ENCODE measurements at regions not wholly inside any gene's neighbourhood (a gene's known extent, or its start where the extent isn't known, plus 50 kb on each side); places are given as distances from the start of the nearest gene placed in this dataset.

DNA sequence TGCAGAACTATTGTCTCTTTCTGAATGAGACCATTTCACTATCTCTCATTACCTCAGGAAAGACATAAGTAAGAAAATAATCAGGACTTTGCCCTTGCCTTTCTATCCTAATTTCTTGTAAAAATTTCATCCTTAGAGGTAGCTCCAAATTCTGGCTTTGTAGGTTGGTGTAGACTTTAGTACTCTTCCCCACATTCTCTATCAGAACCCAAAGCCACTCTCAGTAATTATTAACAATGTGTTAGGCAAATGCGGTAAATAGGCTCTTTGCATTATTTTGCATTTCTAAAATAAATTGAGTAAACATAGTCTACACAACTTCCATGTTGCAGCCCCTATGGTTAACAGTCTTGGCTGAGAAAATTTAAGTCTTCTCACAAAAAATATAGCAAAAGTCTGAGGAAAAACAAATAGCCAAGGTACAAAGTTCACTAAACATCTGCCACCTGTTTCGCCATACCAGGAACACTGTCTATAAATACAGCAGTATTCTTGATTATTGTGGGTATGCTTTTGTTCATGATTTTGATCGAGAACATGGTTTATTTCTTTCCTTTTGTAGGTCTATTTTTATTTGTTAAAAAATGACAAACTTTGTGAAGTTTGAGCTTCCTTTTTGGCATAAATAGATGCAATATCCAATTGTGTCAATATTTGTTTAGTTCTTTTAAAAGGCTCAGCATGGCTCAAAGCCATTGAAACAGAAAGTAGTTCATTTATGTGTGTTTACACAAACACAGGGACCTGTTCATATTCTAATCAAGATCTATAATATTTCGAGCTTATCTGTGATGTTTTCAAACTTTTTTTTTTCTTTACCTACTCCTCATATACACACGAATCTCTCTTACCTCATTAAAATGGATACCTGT is 1061.5 kb downstream of the CNTNAP5 start:
- no peaks in the 10 kb centered on the region for H3K4me1 Mint-ChIP-seq
- no peaks in the 10 kb centered on the region for H3K27me3 Mint-ChIP-seq
- CTCF ChIA-PET, result no interaction called here
- no peak for DNase-seq
- POLR2A ChIA-PET, result no interaction called here
- no peak overlapping the region for H3K4me3 Mint-ChIP-seq
- H3K27ac Mint-ChIP-seq, result no peak overlapping the region
- peaks cover 13% of the 10 kb centered on the region for H3K9me3 Mint-ChIP-seq
- no peaks in the 10 kb centered on the region for H3K36me3 Mint-ChIP-seq (ENCODE audit: low read depth)

DNA sequence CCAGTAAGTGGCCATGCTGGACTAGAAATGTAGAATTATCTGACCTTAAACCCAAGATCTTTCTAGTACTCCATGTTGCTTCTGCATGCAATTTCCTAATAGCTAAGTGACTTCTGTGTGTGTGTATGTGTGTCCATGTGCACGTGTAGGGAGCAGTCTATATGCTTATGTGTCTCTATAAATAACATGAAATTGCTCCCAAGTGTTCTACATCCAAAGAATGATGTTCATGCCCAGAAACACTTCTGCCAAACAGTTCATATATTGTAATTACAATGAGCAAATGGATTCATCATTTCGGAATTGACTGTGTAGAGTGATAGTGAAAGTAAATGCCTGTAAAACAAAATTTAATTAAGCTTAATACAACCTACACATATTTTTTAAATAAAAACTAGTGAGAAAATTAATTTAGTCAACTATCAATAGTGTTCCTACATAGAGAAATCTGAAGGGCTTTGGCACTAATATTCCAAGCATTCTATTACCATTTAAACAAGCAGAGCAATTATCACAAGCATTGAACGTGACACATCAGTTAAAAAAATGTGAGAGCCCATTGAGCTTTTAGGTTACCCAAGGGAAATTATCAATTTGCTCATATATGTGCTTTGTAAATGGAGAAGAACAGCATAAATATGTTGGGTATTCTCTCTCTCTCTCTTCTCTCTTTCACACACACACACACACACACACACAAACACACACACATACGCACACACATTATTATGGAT is 1067.4 kb downstream of the CNTNAP5 start:
- ChIA-PET POLR2A (no interaction called here), CTCF (interaction anchor here (0.7 kb wide), 1 partner anchor 34 kb away, joined by 3 read pairs; no protein-coding TSS in a partner anchor)
- Mint-ChIP-seq H3K4me3 (no peak overlapping the region), H3K27me3 (no peaks in the 10 kb centered on the region), H3K27ac (no peak overlapping the region), H3K4me1 (no peaks in the 10 kb centered on the region), H3K36me3 (ENCODE audit: low read depth) (no peaks in the 10 kb centered on the region), H3K9me3 (peaks cover 7% of the 10 kb centered on the region)
- DNase-seq, result no peak

DNA sequence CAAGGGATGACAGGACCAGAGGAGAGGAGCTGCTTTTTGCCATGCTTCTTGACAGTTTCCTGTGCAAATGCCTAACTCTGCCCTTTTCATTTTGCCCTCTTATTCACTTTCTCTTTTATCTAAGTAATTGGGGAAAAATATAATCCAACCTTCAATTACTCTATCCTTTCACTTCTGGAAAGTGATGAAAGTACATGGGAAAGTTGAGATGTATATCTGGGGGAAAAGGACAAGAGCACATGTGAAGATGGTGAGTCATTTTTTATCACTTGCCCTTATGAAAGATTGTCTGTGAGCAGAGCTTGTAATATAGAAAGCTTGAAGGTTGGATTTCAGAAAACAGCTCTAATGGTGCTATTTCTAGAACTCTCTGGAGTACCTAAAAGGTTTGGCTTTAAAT is 1070.7 kb downstream of the CNTNAP5 start:
- DNase-seq, result no peak
- Mint-ChIP-seq H3K36me3 (ENCODE audit: low read depth) (no peaks in the 10 kb centered on the region), H3K27ac (no peak overlapping the region), H3K27me3 (no peaks in the 10 kb centered on the region), H3K9me3 (peaks cover 2% of the 10 kb centered on the region), H3K4me3 (no peak overlapping the region), H3K4me1 (no peaks in the 10 kb centered on the region)
- ChIA-PET POLR2A (no interaction called here), CTCF (no interaction called here)

DNA sequence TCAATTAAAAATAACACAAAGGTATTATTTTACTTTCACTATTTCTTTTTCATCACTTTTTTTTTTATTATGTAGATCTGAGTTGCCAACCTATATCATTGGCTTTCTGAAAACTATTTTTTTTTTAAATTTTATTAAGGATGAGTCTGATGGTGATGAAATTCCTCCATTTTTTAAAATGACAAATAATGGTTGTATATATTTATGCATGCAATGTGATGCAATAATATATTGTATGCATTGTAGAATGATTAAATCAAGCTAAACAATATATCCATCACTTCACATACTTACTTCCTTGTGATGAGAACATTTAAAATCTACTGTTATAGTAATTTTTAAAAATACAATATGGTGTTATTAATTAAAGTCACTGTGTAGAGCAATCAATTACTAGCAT is 1081.6 kb downstream of the CNTNAP5 start:
- peaks cover 6% of the 10 kb centered on the region for H3K9me3 Mint-ChIP-seq
- no peak for DNase-seq
- no peak overlapping the region for H3K27ac Mint-ChIP-seq
- H3K36me3 Mint-ChIP-seq (ENCODE audit: low read depth), result no peaks in the 10 kb centered on the region
- ChIA-PET POLR2A (no interaction called here), CTCF (no interaction called here)
- H3K4me3 Mint-ChIP-seq, result no peak overlapping the region
- H3K4me1 Mint-ChIP-seq, result no peaks in the 10 kb centered on the region
- H3K27me3 Mint-ChIP-seq, result no peaks in the 10 kb centered on the region

DNA sequence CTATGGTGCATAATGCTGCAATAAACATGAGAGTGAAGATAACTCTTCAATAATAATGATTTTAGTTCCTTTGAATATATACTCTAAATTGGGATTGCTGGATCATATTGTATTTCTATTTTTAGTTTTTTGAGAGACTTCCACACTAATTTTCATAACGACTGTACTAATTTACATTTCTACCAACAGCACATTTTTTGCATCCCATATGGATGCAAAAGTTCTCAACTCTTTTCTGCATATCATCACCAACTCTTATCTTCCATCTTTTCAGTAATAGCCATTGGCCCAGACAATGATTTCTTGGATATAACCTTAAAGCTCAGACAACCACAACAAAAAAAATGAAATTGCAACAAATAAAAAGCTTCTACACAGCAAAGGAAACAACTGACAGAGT is 1082.4 kb downstream of the CNTNAP5 start:
- Mint-ChIP-seq H3K4me1 (no peaks in the 10 kb centered on the region), H3K36me3 (ENCODE audit: low read depth) (no peaks in the 10 kb centered on the region), H3K27me3 (no peaks in the 10 kb centered on the region), H3K4me3 (no peak overlapping the region), H3K9me3 (peaks cover 6% of the 10 kb centered on the region), H3K27ac (no peak overlapping the region)
- no peak for DNase-seq
- POLR2A ChIA-PET, result no interaction called here
- CTCF ChIA-PET, result no interaction called here

- H3K4me3 Mint-ChIP-seq, result no peak overlapping the region
Measured at GRCh38 chr2:125108251-125108650, 1083.2 kb downstream of the CNTNAP5 start.

GRCh38 chr2:125125902-125126301 is 1100.8 kb downstream of the CNTNAP5 start:
- Mint-ChIP-seq H3K4me3 (no peak overlapping the region), H3K4me1 (no peaks in the 10 kb centered on the region), H3K9me3 (peaks cover 14% of the 10 kb centered on the region), H3K27me3 (no peaks in the 10 kb centered on the region), H3K27ac (no peak overlapping the region), H3K36me3 (ENCODE audit: low read depth) (no peaks in the 10 kb centered on the region)
- CTCF ChIA-PET, result no interaction called here
- no peak for DNase-seq
- POLR2A ChIA-PET, result no interaction called here

More at GRCh38 chr2:125108251-125108650, 1083.2 kb downstream of the CNTNAP5 start:
- POLR2A ChIA-PET, result no interaction called here
- Mint-ChIP-seq H3K36me3 (ENCODE audit: low read depth) (no peaks in the 10 kb centered on the region), H3K27ac (no peak overlapping the region), H3K9me3 (peaks cover 3% of the 10 kb centered on the region), H3K27me3 (no peaks in the 10 kb centered on the region), H3K4me1 (no peaks in the 10 kb centered on the region)
- CTCF ChIA-PET, result no interaction called here
- no peak for DNase-seq

GRCh38 chr2:125160947-125161346 is 1135.9 kb downstream of the CNTNAP5 start:
- CTCF ChIA-PET, result no interaction called here
- H3K4me3 Mint-ChIP-seq, result no peak overlapping the region
- DNase-seq, result no peak
- H3K27me3 Mint-ChIP-seq, result no peaks in the 10 kb centered on the region
- no peaks in the 10 kb centered on the region for H3K9me3 Mint-ChIP-seq
- no peaks in the 10 kb centered on the region for H3K36me3 Mint-ChIP-seq (ENCODE audit: low read depth)
- POLR2A ChIA-PET, result no interaction called here
- no peaks in the 10 kb centered on the region for H3K4me1 Mint-ChIP-seq
- no peak overlapping the region for H3K27ac Mint-ChIP-seq

- H3K27ac Mint-ChIP-seq, result no peak overlapping the region
- H3K27me3 Mint-ChIP-seq, result no peaks in the 10 kb centered on the region
- ChIA-PET CTCF (no interaction called here), POLR2A (no interaction called here)
- DNase-seq, result no peak
- H3K4me3 Mint-ChIP-seq, result no peak overlapping the region
- no peaks in the 10 kb centered on the region for H3K36me3 Mint-ChIP-seq (ENCODE audit: low read depth)
- H3K4me1 Mint-ChIP-seq, result no peaks in the 10 kb centered on the region
- H3K9me3 Mint-ChIP-seq, result peaks cover 2% of the 10 kb centered on the region
Measured at GRCh38 chr2:125167152-125167551, 1142.1 kb downstream of the CNTNAP5 start.

GRCh38 chr2:125167820-125168219 is 1142.7 kb downstream of the CNTNAP5 start:
- no peak for DNase-seq
- ChIA-PET POLR2A (no interaction called here), CTCF (no interaction called here)
- Mint-ChIP-seq H3K9me3 (peaks cover 2% of the 10 kb centered on the region), H3K4me1 (no peaks in the 10 kb centered on the region), H3K4me3 (no peak overlapping the region), H3K27ac (no peak overlapping the region), H3K27me3 (no peaks in the 10 kb centered on the region), H3K36me3 (ENCODE audit: low read depth) (no peaks in the 10 kb centered on the region)

DNA sequence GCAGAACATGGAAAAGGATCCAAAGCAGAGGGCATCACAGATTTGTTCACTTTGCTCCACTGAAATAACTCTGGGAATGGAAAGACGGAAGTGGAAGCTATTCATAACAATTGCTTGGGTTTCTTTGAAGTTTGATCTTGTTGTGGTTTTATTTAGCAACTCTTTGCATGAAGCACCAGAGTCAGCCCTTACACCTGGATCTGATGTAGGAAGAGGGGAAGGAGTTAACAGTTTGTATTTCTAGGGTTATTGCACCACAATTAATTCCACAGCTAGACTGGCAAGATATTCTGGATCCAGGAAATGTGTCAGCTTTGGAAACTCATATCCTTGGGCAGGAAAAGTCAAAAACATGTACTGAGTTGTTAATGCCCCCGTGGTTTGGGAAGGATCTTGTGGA is 1143.4 kb downstream of the CNTNAP5 start:
- no peak for DNase-seq
- Mint-ChIP-seq H3K4me1 (no peaks in the 10 kb centered on the region), H3K27ac (no peak overlapping the region), H3K9me3 (peaks cover 2% of the 10 kb centered on the region), H3K36me3 (ENCODE audit: low read depth) (no peaks in the 10 kb centered on the region), H3K4me3 (no peak overlapping the region), H3K27me3 (no peaks in the 10 kb centered on the region)
- ChIA-PET CTCF (no interaction called here), POLR2A (no interaction called here)

GRCh38 chr2:125169022-125169763 is 1144.1 kb downstream of the CNTNAP5 start:
- CTCF ChIA-PET, result no interaction called here
- Mint-ChIP-seq H3K4me3 (no peak overlapping the region), H3K27me3 (no peaks in the 10 kb centered on the region), H3K9me3 (peaks cover 2% of the 10 kb centered on the region), H3K27ac (no peak overlapping the region), H3K36me3 (ENCODE audit: low read depth) (no peaks in the 10 kb centered on the region), H3K4me1 (no peaks in the 10 kb centered on the region)
- DNase-seq, result no peak
- POLR2A ChIA-PET, result no interaction called here

DNA sequence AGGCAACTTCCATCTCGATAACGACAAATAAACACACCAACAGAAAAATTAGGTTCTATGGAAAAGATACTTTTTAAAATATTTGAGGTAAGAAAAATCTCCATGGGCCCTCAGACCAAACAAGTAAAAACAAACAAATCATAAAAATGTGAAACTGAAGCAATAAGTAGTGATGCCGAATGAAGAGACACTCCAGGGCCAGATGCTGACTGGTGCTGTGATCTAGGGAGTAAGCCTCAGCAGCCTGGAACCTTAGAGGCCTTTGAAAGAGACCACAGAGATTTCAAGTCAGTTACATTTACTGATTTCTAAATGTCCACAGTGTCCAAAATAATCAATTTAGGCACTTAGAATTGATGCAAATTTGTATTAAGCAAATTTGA is 1144.7 kb downstream of the CNTNAP5 start:
- Mint-ChIP-seq H3K4me1 (no peaks in the 10 kb centered on the region), H3K4me3 (no peak overlapping the region)
- POLR2A ChIA-PET, result no interaction called here

More for the DNA sequence above, 1144.7 kb downstream of the CNTNAP5 start:
- no peaks in the 10 kb centered on the region for H3K36me3 Mint-ChIP-seq (ENCODE audit: low read depth)
- CTCF ChIA-PET, result no interaction called here
- no peak for DNase-seq
- no peaks in the 10 kb centered on the region for H3K27me3 Mint-ChIP-seq
- peaks cover 2% of the 10 kb centered on the region for H3K9me3 Mint-ChIP-seq
- no peak overlapping the region for H3K27ac Mint-ChIP-seq
